ENCODE measurements at regions not wholly inside any gene's neighbourhood (a gene's known extent, or its start where the extent isn't known, plus 50 kb on each side); places are given as distances from the start of the nearest gene placed in this dataset.

DNA sequence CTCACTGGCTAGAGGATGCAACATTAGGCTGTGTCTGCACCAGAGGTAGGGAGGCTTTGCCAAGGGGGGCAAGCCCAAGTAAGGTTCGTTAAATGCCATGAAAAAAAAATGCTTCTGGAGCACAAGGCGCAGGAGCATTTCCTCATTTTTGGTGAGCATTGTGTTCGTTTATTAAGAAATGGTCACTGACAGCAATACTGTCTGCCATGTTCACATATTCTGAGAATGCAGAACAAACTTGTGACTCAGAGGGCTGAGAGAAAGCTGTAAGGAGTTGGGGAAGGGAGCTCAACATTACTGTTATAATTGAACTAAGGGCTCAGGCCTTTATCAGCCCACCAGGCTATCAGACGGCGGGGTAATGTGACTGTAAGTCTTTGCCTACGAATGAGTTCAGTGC lies 465.4 kb upstream of the BTBD3 start:
- TF ChIP-seq POLR2AphosphoS5 (IDR thresholded peaks at IDR 0.05; ENCODE audit: low read depth, low read length) = no peak
- TF ChIP-seq TAF1 (IDR thresholded peaks at IDR 0.05; ENCODE audit: borderline replicate concordance, insufficient read depth, low read length) = no peak
